ENCODE measurements at regions not wholly inside any gene's neighbourhood (a gene's known extent, or its start where the extent isn't known, plus 50 kb on each side); places are given as distances from the start of the nearest gene placed in this dataset.

DNA sequence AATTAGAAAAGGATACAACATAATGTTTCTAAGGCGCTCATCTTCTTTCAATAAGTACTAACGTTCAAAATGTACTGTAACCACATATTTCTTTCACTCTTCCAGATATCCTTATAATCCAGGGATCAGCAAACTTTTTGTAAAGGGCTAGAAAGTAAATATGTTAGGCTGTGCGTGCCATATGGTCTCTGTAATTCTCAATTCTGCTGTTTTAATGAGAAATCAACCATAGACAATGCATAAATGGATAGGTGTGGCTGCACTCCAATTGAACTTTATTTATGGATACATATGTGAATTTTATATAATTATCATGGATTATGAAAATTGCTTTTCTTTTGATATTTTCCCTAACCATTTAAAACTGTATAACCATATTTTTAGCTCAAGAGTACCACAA lies 459.4 kb downstream of the EPHA4 start:
- WGBS, result 43% methylated on average over 1 of the region's 3 CpGs
- Histone ChIP-seq H3K4me3 (ENCODE audit: insufficient read depth in 1 of 2, low read depth in 1 of 2, low read length in 2 of 2) (no peak overlapping the region), H2AFZ (ENCODE audit: low read depth, low read length) (no peak overlapping the region), H2BK120ac (ENCODE audit: low read depth, low read length) (no peak overlapping the region), H3K23ac (ENCODE audit: low read length in 2 of 2) (no peak overlapping the region), H3K18ac (ENCODE audit: low read depth in 1 of 2, low read length in 2 of 2) (no peak overlapping the region), H4K8ac (ENCODE audit: low read length) (no peak overlapping the region), H3K79me1 (replicated peaks; ENCODE audit: low read length, poor library complexity, severe bottlenecking) (no peaks in the 10 kb centered on the region), H3K4me2 (ENCODE audit: low read length, poor library complexity, severe bottlenecking) (no peak overlapping the region), H3K36me3 (ENCODE audit: control insufficient read depth in 1 of 2, insufficient read depth in 2 of 2, low read depth in 1 of 2, low read length in 2 of 2) (no peaks in the 10 kb centered on the region), H2BK15ac (ENCODE audit: low read depth, poor library complexity, severe bottlenecking) (no peak overlapping the region), H3K27me3 (ENCODE audit: control insufficient read depth in 1 of 2, insufficient read depth in 1 of 2, low read length in 2 of 2) (no peaks in the 10 kb centered on the region), H3K9me3 (ENCODE audit: control insufficient read depth, low read length) (no peaks in the 10 kb centered on the region), H2AK5ac (ENCODE audit: low read length, severe bottlenecking) (no peak overlapping the region), H2BK12ac (ENCODE audit: low read length in 2 of 2) (no peak overlapping the region), H3K9ac (ENCODE audit: low read length) (no peak overlapping the region), H3K4ac (ENCODE audit: low read depth in 1 of 2, low read length in 2 of 2) (no peak overlapping the region), H3K14ac (ENCODE audit: low read length in 2 of 2) (no peak overlapping the region), H4K91ac (ENCODE audit: low read length) (no peak overlapping the region), H2BK5ac (ENCODE audit: low read depth, low read length, poor library complexity, severe bottlenecking) (no peak overlapping the region), H3K4me1 (ENCODE audit: control insufficient read depth, insufficient read depth, low read depth, low read length) (no peaks in the 10 kb centered on the region), H3K27ac (ENCODE audit: low read length, poor library complexity, severe bottlenecking) (no peak overlapping the region)
- DNase-seq, result no peak

DNA sequence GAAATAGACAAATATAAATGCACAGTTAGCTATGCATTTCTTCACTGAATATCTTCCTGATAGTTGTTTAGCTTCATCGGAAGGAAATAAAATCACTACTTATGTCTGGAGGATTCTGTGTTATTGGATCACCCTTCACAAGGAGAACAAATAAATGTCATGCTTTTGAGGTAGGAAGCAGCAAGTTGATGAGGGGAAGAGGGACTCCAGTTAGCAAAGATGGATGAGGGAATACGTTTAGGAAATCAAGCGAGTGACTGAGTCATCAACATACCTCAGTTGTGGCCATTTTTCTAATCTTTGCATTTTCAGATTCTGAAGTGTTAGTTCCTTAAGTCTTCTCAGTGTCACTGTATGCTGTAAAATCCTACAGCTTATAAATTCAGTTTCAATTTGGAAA lies 456.2 kb downstream of the EPHA4 start:
- H2BK15ac ChIP-seq (ENCODE audit: low read depth, poor library complexity, severe bottlenecking), result no peak overlapping the region
- H3K36me3 ChIP-seq (ENCODE audit: control insufficient read depth in 1 of 2, insufficient read depth in 2 of 2, low read depth in 1 of 2, low read length in 2 of 2), result no peaks in the 10 kb centered on the region
- H2BK5ac ChIP-seq (ENCODE audit: low read depth, low read length, poor library complexity, severe bottlenecking), result no peak overlapping the region
- H4K8ac ChIP-seq (ENCODE audit: low read length), result no peak overlapping the region
- peaks cover 3% of the 10 kb centered on the region for H3K9me3 ChIP-seq (ENCODE audit: control insufficient read depth, low read length)
- H2AK5ac ChIP-seq (ENCODE audit: low read length, severe bottlenecking), result no peak overlapping the region
- H3K9ac ChIP-seq (ENCODE audit: low read length), result no peak overlapping the region
- no peak for DNase-seq
- H3K79me1 ChIP-seq (replicated peaks; ENCODE audit: low read length, poor library complexity, severe bottlenecking), result no peaks in the 10 kb centered on the region
- no peak overlapping the region for H2BK120ac ChIP-seq (ENCODE audit: low read depth, low read length)
- no peak overlapping the region for H4K91ac ChIP-seq (ENCODE audit: low read length)
- H3K23ac ChIP-seq (ENCODE audit: low read length in 2 of 2), result no peak overlapping the region
- H3K4me1 ChIP-seq (ENCODE audit: control insufficient read depth, insufficient read depth, low read depth, low read length), result no peaks in the 10 kb centered on the region
- H3K18ac ChIP-seq (ENCODE audit: low read depth in 1 of 2, low read length in 2 of 2), result no peak overlapping the region
- H3K27me3 ChIP-seq (ENCODE audit: control insufficient read depth in 1 of 2, insufficient read depth in 1 of 2, low read length in 2 of 2), result no peaks in the 10 kb centered on the region
- no peak overlapping the region for H2BK12ac ChIP-seq (ENCODE audit: low read length in 2 of 2)
- H3K27ac ChIP-seq (ENCODE audit: low read length, poor library complexity, severe bottlenecking), result no peak overlapping the region
- 54% methylated on average over 2 of the region's 3 CpGs for WGBS
- no peak overlapping the region for H3K14ac ChIP-seq (ENCODE audit: low read length in 2 of 2)
- no peak overlapping the region for H3K4ac ChIP-seq (ENCODE audit: low read depth in 1 of 2, low read length in 2 of 2)
- H3K4me2 ChIP-seq (ENCODE audit: low read length, poor library complexity, severe bottlenecking), result no peak overlapping the region
- H2AFZ ChIP-seq (ENCODE audit: low read depth, low read length), result no peak overlapping the region
- no peak overlapping the region for H3K4me3 ChIP-seq (ENCODE audit: insufficient read depth in 1 of 2, low read depth in 1 of 2, low read length in 2 of 2)

DNA sequence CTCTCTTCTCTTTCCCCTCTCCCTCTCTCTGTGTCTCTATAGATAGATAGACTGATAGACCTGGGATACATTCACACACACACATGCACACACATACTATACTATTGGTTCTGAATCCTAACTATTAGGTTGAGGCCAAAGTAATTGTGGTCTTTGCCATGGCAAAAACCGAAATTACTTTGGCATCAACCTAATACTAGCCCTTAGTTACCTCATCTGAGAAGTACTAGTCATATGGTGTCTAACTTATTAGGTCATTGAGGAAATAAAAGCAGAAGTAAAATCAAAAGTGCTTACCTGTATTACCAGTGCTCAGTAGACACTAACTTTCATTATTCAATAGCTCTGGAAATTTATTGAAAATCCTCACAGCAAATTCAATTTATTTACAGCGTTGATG lies 451.5 kb downstream of the EPHA4 start:
- Histone ChIP-seq H3K36me3 (ENCODE audit: control insufficient read depth in 1 of 2, insufficient read depth in 2 of 2, low read depth in 1 of 2, low read length in 2 of 2) (no peaks in the 10 kb centered on the region), H3K14ac (ENCODE audit: low read length in 2 of 2) (no peak overlapping the region), H3K4me2 (ENCODE audit: low read length, poor library complexity, severe bottlenecking) (no peak overlapping the region), H2AK5ac (ENCODE audit: low read length, severe bottlenecking) (no peak overlapping the region), H3K23ac (ENCODE audit: low read length in 2 of 2) (no peak overlapping the region), H2BK5ac (ENCODE audit: low read depth, low read length, poor library complexity, severe bottlenecking) (no peak overlapping the region), H3K4me1 (ENCODE audit: control insufficient read depth, insufficient read depth, low read depth, low read length) (peaks cover 2% of the 10 kb centered on the region), H2BK120ac (ENCODE audit: low read depth, low read length) (no peak overlapping the region), H2BK12ac (ENCODE audit: low read length in 2 of 2) (no peak overlapping the region), H3K27ac (ENCODE audit: low read length, poor library complexity, severe bottlenecking) (no peak overlapping the region), H4K8ac (ENCODE audit: low read length) (no peak overlapping the region), H3K18ac (ENCODE audit: low read depth in 1 of 2, low read length in 2 of 2) (no peak overlapping the region), H4K91ac (ENCODE audit: low read length) (no peak overlapping the region), H2AFZ (ENCODE audit: low read depth, low read length) (no peak overlapping the region), H3K27me3 (ENCODE audit: control insufficient read depth in 1 of 2, insufficient read depth in 1 of 2, low read length in 2 of 2) (no peaks in the 10 kb centered on the region), H3K4ac (ENCODE audit: low read depth in 1 of 2, low read length in 2 of 2) (no peak overlapping the region), H3K9me3 (ENCODE audit: control insufficient read depth, low read length) (peaks cover 3% of the 10 kb centered on the region), H2BK15ac (ENCODE audit: low read depth, poor library complexity, severe bottlenecking) (no peak overlapping the region), H3K4me3 (ENCODE audit: insufficient read depth in 1 of 2, low read depth in 1 of 2, low read length in 2 of 2) (no peak overlapping the region), H3K9ac (ENCODE audit: low read length) (no peak overlapping the region), H3K79me1 (replicated peaks; ENCODE audit: low read length, poor library complexity, severe bottlenecking) (no peaks in the 10 kb centered on the region)
- 100% methylated on average over 1 of the region's 2 CpGs for WGBS
- no peak for DNase-seq

DNA sequence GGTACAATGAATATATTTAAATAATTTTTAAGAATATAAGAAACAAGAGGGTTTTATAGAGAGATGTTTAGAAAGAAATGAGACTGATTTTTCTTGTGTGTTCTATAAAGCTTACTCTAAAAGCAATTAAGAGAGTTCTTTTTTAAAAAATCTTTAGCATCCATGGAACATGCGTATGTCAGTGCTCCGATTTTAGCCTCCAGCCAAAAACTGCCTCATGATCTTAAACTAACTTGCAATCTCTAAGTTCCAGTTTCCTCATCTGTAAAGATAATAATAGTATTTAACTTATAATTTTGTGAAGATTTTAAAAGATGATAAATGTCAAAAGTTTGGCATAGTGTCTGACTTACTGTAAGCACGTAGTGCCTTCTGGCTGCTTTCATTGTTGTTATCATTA lies 448.7 kb downstream of the EPHA4 start:
- H2AFZ ChIP-seq (ENCODE audit: low read depth, low read length), result no peak overlapping the region
- no peak overlapping the region for H3K27ac ChIP-seq (ENCODE audit: low read length, poor library complexity, severe bottlenecking)
- H3K9ac ChIP-seq (ENCODE audit: low read length), result no peak overlapping the region
- no peak overlapping the region for H3K4me2 ChIP-seq (ENCODE audit: low read length, poor library complexity, severe bottlenecking)
- H2AK5ac ChIP-seq (ENCODE audit: low read length, severe bottlenecking), result no peak overlapping the region
- no peak for DNase-seq
- H3K79me1 ChIP-seq (replicated peaks; ENCODE audit: low read length, poor library complexity, severe bottlenecking), result no peaks in the 10 kb centered on the region
- H3K9me3 ChIP-seq (ENCODE audit: control insufficient read depth, low read length), result peaks cover 6% of the 10 kb centered on the region
- no peak overlapping the region for H2BK12ac ChIP-seq (ENCODE audit: low read length in 2 of 2)
- no peaks in the 10 kb centered on the region for H3K36me3 ChIP-seq (ENCODE audit: control insufficient read depth in 1 of 2, insufficient read depth in 2 of 2, low read depth in 1 of 2, low read length in 2 of 2)
- no peak overlapping the region for H3K4me3 ChIP-seq (ENCODE audit: insufficient read depth in 1 of 2, low read depth in 1 of 2, low read length in 2 of 2)
- H3K27me3 ChIP-seq (ENCODE audit: control insufficient read depth in 1 of 2, insufficient read depth in 1 of 2, low read length in 2 of 2), result no peaks in the 10 kb centered on the region
- no peak overlapping the region for H2BK120ac ChIP-seq (ENCODE audit: low read depth, low read length)
- H4K91ac ChIP-seq (ENCODE audit: low read length), result no peak overlapping the region
- H4K8ac ChIP-seq (ENCODE audit: low read length), result no peak overlapping the region
- no peak overlapping the region for H3K14ac ChIP-seq (ENCODE audit: low read length in 2 of 2)
- peaks cover 2% of the 10 kb centered on the region for H3K4me1 ChIP-seq (ENCODE audit: control insufficient read depth, insufficient read depth, low read depth, low read length)
- H3K18ac ChIP-seq (ENCODE audit: low read depth in 1 of 2, low read length in 2 of 2), result no peak overlapping the region
- H2BK5ac ChIP-seq (ENCODE audit: low read depth, low read length, poor library complexity, severe bottlenecking), result no peak overlapping the region
- H3K4ac ChIP-seq (ENCODE audit: low read depth in 1 of 2, low read length in 2 of 2), result no peak overlapping the region
- WGBS, result no CpG with 5 or more reads among the region's 3 CpGs
- no peak overlapping the region for H2BK15ac ChIP-seq (ENCODE audit: low read depth, poor library complexity, severe bottlenecking)
- H3K23ac ChIP-seq (ENCODE audit: low read length in 2 of 2), result no peak overlapping the region

Data from mesenchymal stem cell (in vitro differentiated cells and primary cell).